HL-60 (cell line): ENCODE measurements at regions not wholly inside any gene's neighbourhood (a gene's known extent, or its start where the extent isn't known, plus 50 kb on each side); places are given as distances from the start of the nearest gene placed in this dataset.

Source experiments
- CTCF ChIP-seq: IDR thresholded peaks from one replicate; pipeline ENCODE4 v1.5.1; 2011; ENCODE audit warnings: low read length, control low read depth, inconsistent platforms; ENCODE audit not compliant: insufficient read depth
- GABPA ChIP-seq: IDR thresholded peaks from 2 replicates; pipeline ENCODE4 v1.6.1; 2012; ENCODE audit warnings: low read depth
- REST ChIP-seq: IDR thresholded peaks from 2 replicates; pipeline ENCODE4 v1.6.1; 2012; ENCODE audit warnings: low read depth; ENCODE audit not compliant: insufficient replicate concordance

GRCh38 chr6:22411376-22412105 is 114.7 kb upstream of the PRL start:
- TF ChIP-seq CTCF (no peak), REST (no peak), GABPA (no peak)
